Thyroid gland (tissue), 4 donors: ENCODE measurements at regions not wholly inside any gene's neighbourhood (a gene's known extent, or its start where the extent isn't known, plus 50 kb on each side); places are given as distances from the start of the nearest gene placed in this dataset.

Experiments used
- DNase-seq, 2 donors: peaks; one replicate each; pipeline ENCODE4 v3.0.0-alpha.2; 2019
- H3K27ac ChIP-seq, 3 donors: fragments of 200-600 bp; sonication (generic); 1 replicate in 2 of 3; 2 replicates in 1 of 3; pipeline ENCODE4 v1.5.1; 2016 to 2019; ENCODE audit warnings: mild to moderate bottlenecking in 1 of 3, moderate library complexity in 1 of 3
- H3K27me3 ChIP-seq: fragments of 200-600 bp; sonication (generic); one replicate; pipeline ENCODE4 v1.5.1; 2019
- H3K36me3 ChIP-seq, 2 donors: fragments of 200-600 bp; sonication (generic); one replicate each; pipeline ENCODE4 v1.5.1; 2016 to 2019
- H3K4me1 ChIP-seq, 2 donors: fragments of 200-600 bp; sonication (generic); one replicate each; pipeline ENCODE4 v1.5.1; 2017 to 2019
- H3K4me3 ChIP-seq, 3 donors: fragments of 200-600 bp; sonication (generic); replicated peaks in 1 of 3; 1 replicate in 2 of 3; 2 replicates in 1 of 3; pipeline ENCODE4 v1.5.1; 2016; ENCODE audit warnings: mild to moderate bottlenecking in 1 of 3
- H3K9me3 ChIP-seq: fragments of 200-600 bp; sonication (generic); one replicate; pipeline ENCODE4 v1.5.1; 2017
- CTCF ChIP-seq, 6 experiments: fragments of 200-600 bp in 3 of 6; fragments of 450-650 bp in 3 of 6; sonication (generic) in 3 of 6; IDR thresholded peaks; one replicate each; pipeline ENCODE4 v1.5.1; 2016 to 2019; ENCODE audit warnings: antibody characterized with exemption in 6 of 6, mild to moderate bottlenecking in 2 of 6, inconsistent platforms in 1 of 6, moderate library complexity in 1 of 6
- POLR2A ChIP-seq, 2 donors: fragments of 450-650 bp; IDR thresholded peaks; one replicate each; pipeline ENCODE4 v1.6.1; 2017; ENCODE audit warnings: antibody characterized with exemption in 2 of 2, mild to moderate bottlenecking in 2 of 2, moderate library complexity in 1 of 2
- WGBS, 2 donors: methylation state at CpG; one replicate each; pipeline ENCODE4 v1.1.5; 2017; 5-methylcytosine and 5-hydroxymethylcytosine counted together
- intact Hi-C: fragments of 100-400 bp; cut with DNase I; formaldehyde crosslinking; loops from one replicate; pipeline ENCODE4 v1.15.1; 2023

- 69% methylated on average over 7 of the region's 7 CpGs for WGBS, 2 donors
- DNase-seq, result no peak
- H3K4me1 ChIP-seq, result no peaks in the 10 kb centered on the region
- no peak overlapping the region for H3K4me3 ChIP-seq
- no peak overlapping the region for H3K27ac ChIP-seq
- H3K27me3 ChIP-seq, result no peaks in the 10 kb centered on the region
- no peaks in the 10 kb centered on the region for H3K9me3 ChIP-seq
- no peaks in the 10 kb centered on the region for H3K36me3 ChIP-seq
- TF ChIP-seq CTCF (IDR thresholded peaks at IDR 0.05) (no peak), POLR2A (IDR thresholded peaks at IDR 0.05) (no peak)
- intact Hi-C loops, result no loop called here
Observed at GRCh38 chr2:58521803-58522554, 280.9 kb upstream of the FANCL start.

GRCh38 chr2:58520903-58521302, 279.8 kb upstream of the FANCL start:
- TF ChIP-seq POLR2A (IDR thresholded peaks at IDR 0.05) (no peak), CTCF (IDR thresholded peaks at IDR 0.05) (no peak)
- Histone ChIP-seq H3K36me3 (no peaks in the 10 kb centered on the region), H3K4me1 (no peaks in the 10 kb centered on the region), H3K27ac (no peak overlapping the region), H3K4me3 (no peak overlapping the region), H3K9me3 (no peaks in the 10 kb centered on the region), H3K27me3 (no peaks in the 10 kb centered on the region)
- intact Hi-C loops, result no loop called here
- DNase-seq, result no peak
- 87 to 90% methylated on average over 3 of the region's 3 CpGs for WGBS, 2 donors

- TF ChIP-seq POLR2A (IDR thresholded peaks at IDR 0.05) (no peak), CTCF (IDR thresholded peaks at IDR 0.05) (no peak)
- Histone ChIP-seq H3K27me3 (no peaks in the 10 kb centered on the region), H3K4me1 (no peaks in the 10 kb centered on the region), H3K27ac (no peak overlapping the region), H3K9me3 (no peaks in the 10 kb centered on the region), H3K4me3 (no peak overlapping the region), H3K36me3 (no peaks in the 10 kb centered on the region)
- WGBS, 2 donors, result 85 to 92% methylated on average over 2 of the region's 2 CpGs
- intact Hi-C loops, result no loop called here
- DNase-seq, result no peak
Observed at GRCh38 chr2:58517881-58518280, 276.8 kb upstream of the FANCL start.

- 90 to 96% methylated on average over 3 of the region's 3 CpGs for WGBS, 2 donors
- Histone ChIP-seq H3K4me3 (no peak overlapping the region), H3K4me1 (no peaks in the 10 kb centered on the region), H3K27me3 (no peaks in the 10 kb centered on the region), H3K9me3 (no peaks in the 10 kb centered on the region), H3K27ac (no peak overlapping the region), H3K36me3 (no peaks in the 10 kb centered on the region)
- intact Hi-C loops, result no loop called here
- DNase-seq, result no peak
- TF ChIP-seq CTCF (IDR thresholded peaks at IDR 0.05) (no peak), POLR2A (IDR thresholded peaks at IDR 0.05) (no peak)
Observed at GRCh38 chr2:58516695-58517094, 275.6 kb upstream of the FANCL start.

GRCh38 chr2:58515827-58516573, 274.9 kb upstream of the FANCL start:
- Histone ChIP-seq H3K27me3 (no peaks in the 10 kb centered on the region), H3K4me3 (no peak overlapping the region), H3K4me1 (no peaks in the 10 kb centered on the region), H3K27ac (no peak overlapping the region), H3K36me3 (no peaks in the 10 kb centered on the region), H3K9me3 (no peaks in the 10 kb centered on the region)
- no peak for TF ChIP-seq POLR2A (IDR thresholded peaks at IDR 0.05)
- no peak for TF ChIP-seq CTCF (IDR thresholded peaks at IDR 0.05)
- 81 to 84% methylated on average over 2 of the region's 2 CpGs for WGBS, 2 donors
- intact Hi-C loops, result no loop called here
- no peak for DNase-seq
